Lower leg skin (tissue), 3 donors: ENCODE measurements at regions not wholly inside any gene's neighbourhood (a gene's known extent, or its start where the extent isn't known, plus 50 kb on each side); places are given as distances from the start of the nearest gene placed in this dataset.

Source experiments
- POLR2A ChIP-seq, 2 donors: fragments of 450-650 bp; IDR thresholded peaks; one replicate each; pipeline ENCODE4 v1.6.1; 2016 to 2017; ENCODE audit warnings: antibody characterized with exemption in 2 of 2, mild to moderate bottlenecking in 1 of 2, moderate library complexity in 1 of 2
- TF ChIP-seq, protein P1 (sequence below), 3 donors: fragments of 450-650 bp; IDR thresholded peaks; one replicate each; pipeline ENCODE4 v1.5.1; 2016; ENCODE audit warnings: antibody characterized with exemption in 3 of 3, mild to moderate bottlenecking in 3 of 3, moderate library complexity in 2 of 3

DNA sequence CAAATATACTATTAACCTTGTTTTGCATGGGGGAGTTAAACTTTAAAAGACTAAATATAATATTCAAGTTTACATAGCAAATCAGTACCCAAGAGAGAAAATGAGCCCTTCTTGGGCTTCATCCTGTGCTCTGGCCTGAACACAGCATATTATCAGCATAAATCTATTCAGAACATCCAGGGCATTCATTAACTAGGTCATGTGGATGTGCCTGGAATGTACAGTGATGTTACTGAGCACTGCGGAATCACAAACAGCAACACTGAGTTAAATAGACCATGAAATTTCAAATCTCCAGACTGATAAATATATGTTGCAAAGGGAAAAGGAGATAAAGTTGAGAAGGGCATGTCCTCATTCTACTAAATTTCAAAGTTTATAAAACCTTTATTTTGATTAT, 426.4 kb downstream of the AASDHPPT start:
- TF ChIP-seq, protein P1, sequence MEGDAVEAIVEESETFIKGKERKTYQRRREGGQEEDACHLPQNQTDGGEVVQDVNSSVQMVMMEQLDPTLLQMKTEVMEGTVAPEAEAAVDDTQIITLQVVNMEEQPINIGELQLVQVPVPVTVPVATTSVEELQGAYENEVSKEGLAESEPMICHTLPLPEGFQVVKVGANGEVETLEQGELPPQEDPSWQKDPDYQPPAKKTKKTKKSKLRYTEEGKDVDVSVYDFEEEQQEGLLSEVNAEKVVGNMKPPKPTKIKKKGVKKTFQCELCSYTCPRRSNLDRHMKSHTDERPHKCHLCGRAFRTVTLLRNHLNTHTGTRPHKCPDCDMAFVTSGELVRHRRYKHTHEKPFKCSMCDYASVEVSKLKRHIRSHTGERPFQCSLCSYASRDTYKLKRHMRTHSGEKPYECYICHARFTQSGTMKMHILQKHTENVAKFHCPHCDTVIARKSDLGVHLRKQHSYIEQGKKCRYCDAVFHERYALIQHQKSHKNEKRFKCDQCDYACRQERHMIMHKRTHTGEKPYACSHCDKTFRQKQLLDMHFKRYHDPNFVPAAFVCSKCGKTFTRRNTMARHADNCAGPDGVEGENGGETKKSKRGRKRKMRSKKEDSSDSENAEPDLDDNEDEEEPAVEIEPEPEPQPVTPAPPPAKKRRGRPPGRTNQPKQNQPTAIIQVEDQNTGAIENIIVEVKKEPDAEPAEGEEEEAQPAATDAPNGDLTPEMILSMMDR (IDR thresholded peaks at IDR 0.05), result no peak
- TF ChIP-seq POLR2A (IDR thresholded peaks at IDR 0.05), result no peak
